Ascending aorta (tissue), 2 donors: ENCODE measurements at regions not wholly inside any gene's neighbourhood (a gene's known extent, or its start where the extent isn't known, plus 50 kb on each side); places are given as distances from the start of the nearest gene placed in this dataset.

Source experiments
- DNase-seq, 2 donors: peaks; one replicate each; pipeline ENCODE4 v3.0.0-alpha.2; 2019; ENCODE audit warnings: low spot score in 2 of 2
- H3K27ac ChIP-seq, 2 donors: fragments of 200-600 bp; sonication (generic); one replicate each; pipeline ENCODE4 v1.5.1; 2016 to 2017; ENCODE audit warnings: mild to moderate bottlenecking in 1 of 2
- H3K27me3 ChIP-seq: fragments of 200-600 bp; sonication (generic); one replicate; pipeline ENCODE4 v1.5.1; 2017
- H3K36me3 ChIP-seq, 2 donors: fragments of 200-600 bp; sonication (generic); one replicate each; pipeline ENCODE4 v1.5.1; 2016
- H3K4me1 ChIP-seq, 2 donors: fragments of 200-600 bp; sonication (generic); one replicate each; pipeline ENCODE4 v1.5.1; 2016 to 2017; ENCODE audit warnings: mild to moderate bottlenecking in 1 of 2
- H3K4me3 ChIP-seq, 2 donors: fragments of 200-600 bp; sonication (generic); one replicate each; pipeline ENCODE4 v1.5.1; 2016 to 2017; ENCODE audit warnings: mild to moderate bottlenecking in 1 of 2
- H3K9me3 ChIP-seq, 2 donors: fragments of 200-600 bp; sonication (generic); one replicate each; pipeline ENCODE4 v1.5.1; 2016
- intact Hi-C: fragments of 100-400 bp; cut with DNase I; formaldehyde crosslinking; loops from one replicate; pipeline ENCODE4 v1.15.1; 2023
- TF ChIP-seq, protein P1 (sequence below), 3 experiments: fragments of 200-600 bp in 2 of 3; fragments of 450-650 bp in 1 of 3; sonication (generic) in 2 of 3; IDR thresholded peaks; one replicate each; pipeline ENCODE4 v1.5.1; 2016 to 2019; ENCODE audit warnings: antibody characterized with exemption in 3 of 3, mild to moderate bottlenecking in 1 of 3, moderate library complexity in 1 of 3

DNA sequence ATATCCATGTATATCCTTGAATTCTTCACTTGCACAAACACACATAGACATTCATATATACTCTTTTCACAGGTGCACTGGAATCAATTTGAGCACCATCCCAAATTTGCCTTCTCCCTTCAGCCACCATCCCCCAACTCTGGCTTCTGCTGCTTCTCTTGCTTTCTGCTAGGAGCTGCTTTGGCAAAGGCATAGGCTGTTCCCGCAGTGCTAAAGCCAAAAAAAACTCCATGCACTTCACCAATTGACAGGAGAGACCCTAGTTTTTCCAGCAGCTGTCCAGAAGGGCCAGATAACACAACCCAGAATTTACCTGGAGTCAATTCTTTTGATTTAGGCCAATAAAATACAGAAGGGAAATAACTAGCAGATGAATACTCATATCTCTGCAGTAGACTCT lies 251.3 kb downstream of the NR2F1-AS1 start:
- no peaks in the 10 kb centered on the region for H3K36me3 ChIP-seq
- H3K4me1 ChIP-seq: no peaks in the 10 kb centered on the region
- no peak overlapping the region for H3K27ac ChIP-seq
- intact Hi-C loops: no loop called here
- no peak for DNase-seq
- H3K27me3 ChIP-seq: no peaks in the 10 kb centered on the region
- no peak overlapping the region for H3K4me3 ChIP-seq
- H3K9me3 ChIP-seq: no peaks in the 10 kb centered on the region
- TF ChIP-seq, protein P1, sequence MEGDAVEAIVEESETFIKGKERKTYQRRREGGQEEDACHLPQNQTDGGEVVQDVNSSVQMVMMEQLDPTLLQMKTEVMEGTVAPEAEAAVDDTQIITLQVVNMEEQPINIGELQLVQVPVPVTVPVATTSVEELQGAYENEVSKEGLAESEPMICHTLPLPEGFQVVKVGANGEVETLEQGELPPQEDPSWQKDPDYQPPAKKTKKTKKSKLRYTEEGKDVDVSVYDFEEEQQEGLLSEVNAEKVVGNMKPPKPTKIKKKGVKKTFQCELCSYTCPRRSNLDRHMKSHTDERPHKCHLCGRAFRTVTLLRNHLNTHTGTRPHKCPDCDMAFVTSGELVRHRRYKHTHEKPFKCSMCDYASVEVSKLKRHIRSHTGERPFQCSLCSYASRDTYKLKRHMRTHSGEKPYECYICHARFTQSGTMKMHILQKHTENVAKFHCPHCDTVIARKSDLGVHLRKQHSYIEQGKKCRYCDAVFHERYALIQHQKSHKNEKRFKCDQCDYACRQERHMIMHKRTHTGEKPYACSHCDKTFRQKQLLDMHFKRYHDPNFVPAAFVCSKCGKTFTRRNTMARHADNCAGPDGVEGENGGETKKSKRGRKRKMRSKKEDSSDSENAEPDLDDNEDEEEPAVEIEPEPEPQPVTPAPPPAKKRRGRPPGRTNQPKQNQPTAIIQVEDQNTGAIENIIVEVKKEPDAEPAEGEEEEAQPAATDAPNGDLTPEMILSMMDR (IDR thresholded peaks at IDR 0.05): no peak

DNA sequence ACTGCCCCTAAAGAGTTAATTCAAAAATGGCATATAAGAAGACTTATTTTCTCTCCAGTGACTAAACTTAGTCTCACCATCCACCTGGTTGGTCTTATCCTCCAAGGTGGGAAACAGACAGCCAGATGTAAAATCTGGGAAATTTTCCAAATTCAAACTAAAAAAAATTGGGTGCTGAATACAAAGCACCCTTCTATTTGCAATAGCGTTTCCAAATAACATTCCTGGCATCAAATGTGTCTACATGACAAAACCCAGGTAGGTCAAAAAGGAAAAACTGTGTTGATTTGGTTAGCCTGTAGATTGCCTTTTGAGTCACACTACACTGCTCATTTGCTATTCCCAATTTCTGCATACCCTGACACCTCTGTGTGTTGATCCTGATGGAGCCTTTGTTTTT lies 252.2 kb downstream of the NR2F1-AS1 start:
- intact Hi-C loops: no loop called here
- Histone ChIP-seq H3K9me3 (no peaks in the 10 kb centered on the region), H3K27ac (no peak overlapping the region), H3K4me3 (no peak overlapping the region), H3K36me3 (no peaks in the 10 kb centered on the region), H3K4me1 (no peaks in the 10 kb centered on the region), H3K27me3 (no peaks in the 10 kb centered on the region)
- DNase-seq: no peak
- TF ChIP-seq, protein P1 (IDR thresholded peaks at IDR 0.05): no peak

DNA sequence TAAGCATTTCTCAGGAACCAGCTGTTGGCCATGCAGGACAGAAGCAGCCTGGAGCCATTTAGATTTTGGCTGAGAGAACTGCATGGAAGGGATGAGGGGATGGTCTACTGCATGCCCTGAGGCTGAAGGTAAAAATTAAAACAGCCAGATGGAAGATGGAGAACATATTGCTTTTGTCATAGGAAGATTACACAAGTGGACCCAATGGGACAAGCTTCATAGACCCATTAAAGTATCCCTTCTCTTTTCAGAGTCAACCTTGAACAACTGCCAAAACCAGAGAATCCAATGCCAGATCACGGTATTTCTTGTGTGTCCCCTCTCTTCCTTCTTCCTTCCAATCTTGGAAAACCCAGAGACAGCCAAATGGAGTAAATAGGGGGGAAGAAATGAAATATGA lies 253.4 kb downstream of the NR2F1-AS1 start:
- H3K27ac ChIP-seq: no peak overlapping the region
- no peaks in the 10 kb centered on the region for H3K36me3 ChIP-seq
- TF ChIP-seq, protein P1 (IDR thresholded peaks at IDR 0.05): no peak
- no peaks in the 10 kb centered on the region for H3K9me3 ChIP-seq
- intact Hi-C loops: no loop called here
- no peak for DNase-seq
- H3K4me1 ChIP-seq: no peaks in the 10 kb centered on the region
- no peak overlapping the region for H3K4me3 ChIP-seq
- no peaks in the 10 kb centered on the region for H3K27me3 ChIP-seq

DNA sequence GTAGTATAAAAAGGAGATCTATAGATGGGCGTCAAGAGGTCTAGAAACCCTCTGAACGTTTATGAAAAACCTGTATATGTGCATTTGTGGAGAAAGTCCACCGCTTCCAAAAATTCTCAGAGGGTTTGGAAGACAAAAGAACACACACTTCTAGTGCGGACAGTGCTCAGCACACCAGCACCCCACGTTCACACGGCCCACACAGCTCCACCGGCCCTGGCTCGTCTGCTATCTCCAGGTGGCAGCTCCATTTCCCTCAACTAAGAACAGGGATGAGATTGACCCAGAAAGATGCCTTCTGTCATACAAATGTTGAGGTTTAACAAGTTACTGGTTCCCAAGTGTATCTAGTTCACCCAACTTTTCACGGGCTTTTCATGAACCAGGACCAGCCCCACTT lies 255.1 kb downstream of the NR2F1-AS1 start:
- Histone ChIP-seq H3K4me3 (no peak overlapping the region), H3K27me3 (no peaks in the 10 kb centered on the region), H3K27ac (no peak overlapping the region), H3K4me1 (no peaks in the 10 kb centered on the region), H3K9me3 (no peaks in the 10 kb centered on the region), H3K36me3 (no peaks in the 10 kb centered on the region)
- DNase-seq: no peak
- intact Hi-C loops: no loop called here
- TF ChIP-seq, protein P1 (IDR thresholded peaks at IDR 0.05): no peak

DNA sequence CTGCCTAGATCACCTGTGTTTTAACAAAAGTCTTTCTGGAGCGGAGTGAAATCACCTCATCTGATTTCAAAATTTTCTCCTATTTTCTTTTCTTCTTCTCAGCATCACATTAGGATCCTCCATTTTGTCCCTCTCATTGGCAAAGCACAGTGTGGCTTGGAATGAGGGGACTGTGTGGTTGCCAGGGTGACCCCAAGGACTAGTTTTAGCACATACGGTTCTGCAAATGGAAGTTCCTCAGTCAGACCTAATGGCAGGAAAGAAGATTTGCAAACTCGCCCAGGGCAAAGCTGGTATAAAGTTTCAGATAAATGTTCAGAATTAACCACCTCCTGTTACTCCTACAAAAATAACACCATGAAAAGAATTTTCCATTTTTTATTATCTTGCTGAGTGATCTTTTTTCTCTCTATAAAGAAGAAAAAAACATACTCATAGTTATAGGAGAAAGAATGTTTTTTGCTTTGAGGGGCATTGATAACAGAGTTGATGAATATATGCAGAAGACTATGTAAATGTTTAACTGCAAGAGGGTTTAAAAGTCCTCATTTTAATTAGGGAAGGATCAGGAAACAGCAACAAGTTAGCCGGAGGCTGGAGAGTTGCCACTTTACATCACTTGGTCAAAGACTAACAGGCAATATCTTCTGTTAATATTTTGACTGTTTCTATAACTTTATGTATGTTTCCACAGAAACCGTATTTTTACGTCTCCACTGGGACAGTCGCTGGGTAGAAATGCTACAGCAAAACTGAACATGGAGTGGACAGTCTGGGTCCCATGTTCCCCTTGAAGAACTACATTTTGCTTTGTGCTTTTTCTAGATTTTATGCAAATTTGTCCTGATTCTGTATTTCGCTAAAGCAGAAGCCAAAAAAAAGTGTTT lies 257.8 kb downstream of the NR2F1-AS1 start:
- H3K27ac ChIP-seq: no peak overlapping the region
- no peak overlapping the region for H3K4me3 ChIP-seq
- no peak for DNase-seq
- H3K36me3 ChIP-seq: no peaks in the 10 kb centered on the region
- intact Hi-C loops: no loop called here
- H3K9me3 ChIP-seq: no peaks in the 10 kb centered on the region
- no peaks in the 10 kb centered on the region for H3K27me3 ChIP-seq
- TF ChIP-seq, protein P1 (IDR thresholded peaks at IDR 0.05): no peak
- H3K4me1 ChIP-seq: no peaks in the 10 kb centered on the region
